ENCODE measurements at regions not wholly inside any gene's neighbourhood (a gene's known extent, or its start where the extent isn't known, plus 50 kb on each side); places are given as distances from the start of the nearest gene placed in this dataset.

- no peak for TF ChIP-seq CTCF (IDR thresholded peaks at IDR 0.05; ENCODE audit: insufficient read depth, low read length)
- no peak for TF ChIP-seq POLR2AphosphoS5 (IDR thresholded peaks at IDR 0.05; ENCODE audit: low read depth)
- no peak for TF ChIP-seq REST (IDR thresholded peaks at IDR 0.05; ENCODE audit: insufficient replicate concordance, low read depth)
- no peak for TF ChIP-seq GABPA (IDR thresholded peaks at IDR 0.05; ENCODE audit: low read depth)
- TF ChIP-seq SPI1 (IDR thresholded peaks at IDR 0.05; ENCODE audit: borderline replicate concordance, low read depth), result no peak
Measured at GRCh38 chr16:27625050-27625697, 75.2 kb downstream of the KATNIP start.

Measured in HL-60 (cell line).